GM18517 (cell line): ENCODE measurements at regions not wholly inside any gene's neighbourhood (a gene's known extent, or its start where the extent isn't known, plus 50 kb on each side); places are given as distances from the start of the nearest gene placed in this dataset.

Experiments
- ATAC-seq: cut with Tn5 transposase; IDR thresholded peaks from one replicate; pipeline ENCODE4 v1.9.1; 2021; ENCODE audit warnings: mild to moderate bottlenecking, moderate library complexity; ENCODE audit not compliant: unreplicated experiment

- no peak for ATAC-seq
These were observed 223.3 kb downstream of the FBXO15 start for GRCh38 chr18:73924307-73924706.

- ATAC-seq = no peak
These were observed 223.8 kb downstream of the FBXO15 start for GRCh38 chr18:73923866-73924265.

- ATAC-seq = no peak
These were observed 227.6 kb downstream of the FBXO15 start for GRCh38 chr18:73920033-73920432.

- no peak for ATAC-seq
These were observed 228.8 kb downstream of the FBXO15 start for GRCh38 chr18:73918816-73919215.

- no peak for ATAC-seq
These were observed 230.6 kb downstream of the FBXO15 start for GRCh38 chr18:73917046-73917445.

- ATAC-seq = no peak
These were observed 234.1 kb downstream of the FBXO15 start for GRCh38 chr18:73913505-73913904.

GRCh38 chr18:73908323-73908722 is 239.3 kb downstream of the FBXO15 start:
- no peak for ATAC-seq

- no peak for ATAC-seq
These were observed 246.1 kb downstream of the FBXO15 start for GRCh38 chr18:73901566-73901965.

GRCh38 chr18:73901151-73901550 is 246.5 kb downstream of the FBXO15 start:
- no peak for ATAC-seq

- no peak for ATAC-seq
These were observed 247.4 kb downstream of the FBXO15 start for GRCh38 chr18:73900106-73900835.

- ATAC-seq = no peak
These were observed 250.1 kb downstream of the FBXO15 start for GRCh38 chr18:73897517-73897916.

- ATAC-seq = no peak
These were observed 250.9 kb downstream of the FBXO15 start for GRCh38 chr18:73896685-73897084.

GRCh38 chr18:73895701-73896100 is 251.9 kb downstream of the FBXO15 start:
- no peak for ATAC-seq

- no peak for ATAC-seq
These were observed 253.8 kb downstream of the FBXO15 start for GRCh38 chr18:73893880-73894279.

- ATAC-seq = no peak
These were observed 255.8 kb downstream of the FBXO15 start for GRCh38 chr18:73891572-73892421.

GRCh38 chr18:73888565-73888964 is 259.1 kb downstream of the FBXO15 start:
- ATAC-seq = no peak

- ATAC-seq = no peak
These were observed 259.8 kb downstream of the FBXO15 start for GRCh38 chr18:73887801-73888200.

GRCh38 chr18:73884868-73885267 is 262.8 kb downstream of the FBXO15 start:
- ATAC-seq = no peak

GRCh38 chr18:73881396-73881917 is 266.2 kb downstream of the FBXO15 start:
- no peak for ATAC-seq

GRCh38 chr18:73880387-73880786 is 267.2 kb downstream of the FBXO15 start:
- ATAC-seq = no peak

GRCh38 chr18:73879766-73880165 is 267.9 kb downstream of the FBXO15 start:
- no peak for ATAC-seq

- ATAC-seq = no peak
These were observed 268.3 kb downstream of the FBXO15 start for GRCh38 chr18:73879328-73879727.
